K562 (cell line): ENCODE measurements at regions not wholly inside any gene's neighbourhood (a gene's known extent, or its start where the extent isn't known, plus 50 kb on each side); places are given as distances from the start of the nearest gene placed in this dataset.
A peak's percentile ranks its signal among the peaks of the same experiment; 100 is the strongest.
"Not testable (repeated sequence)": the region's sequence is repeated elsewhere in the genome, so short reads cannot be mapped to it uniquely, and the experiment has no call there.

Experiments
- ATAC-seq: fragments of 200-7000 bp; cut with Tn5 transposase; 3 replicates; pipeline ENCODE4 v1.9.1; 2020; ENCODE audit warnings: moderate library complexity
- BruUV-seq: library from RNA; stranded (reverse); fragments of 400-500 nt; replicated peaks from 2 replicates; lab custom pipeline; 2021; lab: Mats Ljungman, UMichigan
- CTCF ChIA-PET: fragments of 300-600 bp; formaldehyde crosslinking; extraction: SDS; loops from one replicate; lab custom pipeline; 2021; ENCODE audit warnings: low intra/inter-chr PET ratio; lab: Yijun Ruan, JAX
- POLR2A ChIA-PET: fragments of 300-600, 350-650 bp; sonication (Branson Sonifier 250); formaldehyde crosslinking; extraction: SDS; loops from one replicate; lab custom pipeline; 2021; ENCODE audit warnings: antibody characterized with exemption, inconsistent platforms; lab: Yijun Ruan, JAX
- DNase-seq, 4 experiments: peaks; one replicate each; pipeline versions ENCODE4 v3.0.0 to v3.0.0-alpha.2; 2011 to 2018; ENCODE audit warnings: low spot score in 3 of 4, mixed read lengths in 3 of 4; ENCODE audit errors: extremely low read depth in 1 of 4
- FAIRE-seq: peaks from 2 replicates; lab custom pipeline; 2011; peaks lifted over from hg19 to GRCh38; lab: Jason Lieb, UNC
- H2AFZ ChIP-seq: 2 replicates; pipeline ENCODE4 v1.6.0; 2011; ENCODE audit warnings: low read depth, low read length, control low read depth, inconsistent platforms
- H3K27ac ChIP-seq: fragments of 200-600 bp; 3 replicates; pipeline ENCODE4 v1.8.0; 2011; ENCODE audit warnings: low read depth, mild to moderate bottlenecking, control low read depth, inconsistent platforms, low read length, moderate library complexity, mixed read lengths; ENCODE audit errors: extremely low read depth
- H3K27me3 ChIP-seq, 2 experiments: fragments of 300-600 bp in 1 of 2; 2 replicates in 1 of 2; 3 replicates in 1 of 2; pipeline versions ENCODE4 v1.6.0 to v1.8.0; 2011; ENCODE audit warnings: inconsistent platforms in 2 of 2, low read length in 2 of 2, mild to moderate bottlenecking in 1 of 2, mixed read lengths in 1 of 2, moderate library complexity in 1 of 2; ENCODE audit not compliant: control insufficient read depth in 2 of 2, insufficient read depth in 2 of 2
- H3K36me3 ChIP-seq: fragments of 300-600 bp; 3 replicates; pipeline ENCODE4 v1.8.0; 2011; ENCODE audit warnings: mild to moderate bottlenecking, low read length, inconsistent platforms; ENCODE audit not compliant: control insufficient read depth, insufficient read depth
- H3K4me1 ChIP-seq, 2 experiments: fragments of 200-600 bp in 1 of 2; replicated peaks in 1 of 2; 2 replicates in 1 of 2; 3 replicates in 1 of 2; pipeline versions ENCODE4 v1.5.1 to v1.8.0; 2011; ENCODE audit warnings: inconsistent platforms in 2 of 2, low read length in 2 of 2, mild to moderate bottlenecking in 1 of 2, mixed read lengths in 1 of 2, moderate library complexity in 1 of 2; ENCODE audit not compliant: control insufficient read depth in 2 of 2, insufficient read depth in 2 of 2
- H3K4me2 ChIP-seq: 2 replicates; pipeline ENCODE4 v1.6.1; 2011; ENCODE audit warnings: low read length, control low read depth, inconsistent platforms, mixed read lengths; ENCODE audit not compliant: insufficient read depth
- H3K4me3 ChIP-seq: fragments of 200-600 bp; sonication (generic), shearing (Covaris generic); 2 replicates; pipeline ENCODE4 v1.5.1; 2016; ENCODE audit warnings: control low read depth, inconsistent platforms
- H3K79me2 ChIP-seq: fragments of 200-600 bp; 3 replicates; pipeline ENCODE4 v1.8.0; 2011; ENCODE audit warnings: low read length, inconsistent platforms; ENCODE audit not compliant: control insufficient read depth, insufficient read depth
- H3K9ac ChIP-seq, 2 experiments: 2 replicates each; pipeline versions ENCODE4 v1.6.0 to v1.6.1; 2011; ENCODE audit warnings: low read depth in 2 of 2, low read length in 2 of 2, control low read depth in 1 of 2, inconsistent platforms in 1 of 2, mild to moderate bottlenecking in 1 of 2, mixed read lengths in 1 of 2; ENCODE audit not compliant: insufficient read depth in 1 of 2
- H3K9me1 ChIP-seq: one replicate; pipeline ENCODE4 v1.6.0; 2011; ENCODE audit warnings: inconsistent platforms, mild to moderate bottlenecking, low read length, moderate library complexity; ENCODE audit not compliant: control insufficient read depth, insufficient read depth
- H3K9me3 ChIP-seq: replicated peaks from 2 replicates; pipeline ENCODE4 v1.5.1; 2011; ENCODE audit warnings: low read depth, low read length, inconsistent platforms; ENCODE audit not compliant: control insufficient read depth, insufficient read depth
- H4K20me1 ChIP-seq: replicated peaks from 2 replicates; pipeline ENCODE4 v1.6.1; 2011; ENCODE audit warnings: low read length, inconsistent platforms, mixed read lengths; ENCODE audit not compliant: control insufficient read depth, insufficient read depth
- WGBS: fragments of 100-300 bp; shearing (Covaris generic); methylation state at CpG from one replicate; pipeline ENCODE4 v1.1.6; 2016; ENCODE audit warnings: low coverage, mixed read lengths; ENCODE audit not compliant: insufficient coverage; ENCODE audit errors: missing lambda C conversion rate; 5-methylcytosine and 5-hydroxymethylcytosine counted together
- in situ Hi-C: fragments of 300-500 bp; cut with MboI; formaldehyde crosslinking; loops from 4 replicates; pipeline ENCODE4 v1.15.0; 2018; ENCODE audit warnings: inconsistent platforms, mixed read lengths
- intact Hi-C: fragments of 100-400 bp; cut with micrococcal nuclease; formaldehyde crosslinking; loops from 2 replicates; pipeline ENCODE4 v1.14.2; 2022

GRCh38 chr15:28614420-28614819 is 61.1 kb downstream of the GOLGA6L25 start:
- H3K4me2 ChIP-seq, H3K27me3 ChIP-seq, ATAC-seq, POLR2A ChIA-PET, H3K9ac ChIP-seq, H3K27ac ChIP-seq, BruUV-seq, DNase-seq, H3K4me1 ChIP-seq, H3K9me1 ChIP-seq, H3K9me3 ChIP-seq, H3K36me3 ChIP-seq, H3K4me3 ChIP-seq, intact Hi-C loops, FAIRE-seq, H4K20me1 ChIP-seq, CTCF ChIA-PET, H3K79me2 ChIP-seq, H2AFZ ChIP-seq: not testable (repeated sequence)
- in situ Hi-C loops: loop anchor here (10.0 kb wide), 1 partner anchor 320 kb away; no protein-coding TSS in a partner anchor
- WGBS: 93% methylated on average over 3 of the region's 3 CpGs

DNA sequence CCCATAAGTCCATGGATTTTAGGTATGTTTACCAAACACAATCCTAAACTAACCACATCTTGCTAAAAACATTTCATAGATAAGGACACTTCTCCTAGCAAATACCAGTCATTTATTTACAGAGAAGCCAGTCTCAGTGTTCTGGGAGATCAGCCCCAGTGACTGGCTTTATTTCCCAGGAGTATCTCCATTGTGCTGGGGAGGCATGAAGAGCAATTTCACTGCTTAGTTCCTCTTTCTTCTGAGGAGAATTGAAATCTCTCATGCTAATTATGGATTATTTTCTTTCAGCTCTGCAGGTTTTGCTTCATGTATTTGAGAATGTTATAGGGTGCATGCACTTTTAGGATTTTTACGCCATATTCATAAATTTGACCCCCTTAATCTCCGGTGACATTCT is 68.3 kb downstream of the GOLGA6L25 start:
- H3K27me3 ChIP-seq, H3K79me2 ChIP-seq, H3K27ac ChIP-seq, CTCF ChIA-PET, H3K4me2 ChIP-seq, H2AFZ ChIP-seq, H3K9me3 ChIP-seq, FAIRE-seq, in situ Hi-C loops, H3K36me3 ChIP-seq, H3K9ac ChIP-seq, BruUV-seq, H4K20me1 ChIP-seq, H3K4me3 ChIP-seq, intact Hi-C loops, H3K9me1 ChIP-seq, POLR2A ChIA-PET, DNase-seq, H3K4me1 ChIP-seq: not testable (repeated sequence)
- no CpG with 5 or more reads among the region's 2 CpGs for whole genome bisulfite sequencing
- ATAC-seq: peak; percentile 71

DNA sequence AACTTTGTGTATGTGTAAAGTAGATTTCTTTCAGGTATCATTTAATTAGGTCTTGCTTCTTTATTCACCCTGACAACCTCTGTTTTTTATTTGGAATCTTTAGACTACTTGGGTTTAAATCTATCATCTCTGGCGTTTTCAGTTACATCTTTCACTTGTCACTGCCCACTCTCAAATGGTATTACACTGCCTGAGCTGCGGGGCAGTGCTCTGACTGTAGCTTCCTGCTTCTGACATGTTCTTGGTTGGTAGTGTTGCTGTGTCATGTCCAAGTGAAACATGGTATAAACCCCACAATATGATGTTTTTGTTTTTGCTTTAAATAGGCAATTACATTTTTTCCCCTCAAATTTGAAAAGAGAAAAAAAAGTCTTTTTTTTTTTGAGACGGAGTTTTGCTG is 68.8 kb downstream of the GOLGA6L25 start:
- DNase-seq, H2AFZ ChIP-seq, H3K4me3 ChIP-seq, H3K9me1 ChIP-seq, POLR2A ChIA-PET, H3K9me3 ChIP-seq, H3K36me3 ChIP-seq, H3K27ac ChIP-seq, CTCF ChIA-PET, FAIRE-seq, H3K4me2 ChIP-seq, H3K79me2 ChIP-seq, H3K9ac ChIP-seq, H3K4me1 ChIP-seq, BruUV-seq, H3K27me3 ChIP-seq, in situ Hi-C loops, H4K20me1 ChIP-seq, intact Hi-C loops: not testable (repeated sequence)
- ATAC-seq: peak; percentile 49
- 42% methylated on average over 2 of the region's 3 CpGs for WGBS

DNA sequence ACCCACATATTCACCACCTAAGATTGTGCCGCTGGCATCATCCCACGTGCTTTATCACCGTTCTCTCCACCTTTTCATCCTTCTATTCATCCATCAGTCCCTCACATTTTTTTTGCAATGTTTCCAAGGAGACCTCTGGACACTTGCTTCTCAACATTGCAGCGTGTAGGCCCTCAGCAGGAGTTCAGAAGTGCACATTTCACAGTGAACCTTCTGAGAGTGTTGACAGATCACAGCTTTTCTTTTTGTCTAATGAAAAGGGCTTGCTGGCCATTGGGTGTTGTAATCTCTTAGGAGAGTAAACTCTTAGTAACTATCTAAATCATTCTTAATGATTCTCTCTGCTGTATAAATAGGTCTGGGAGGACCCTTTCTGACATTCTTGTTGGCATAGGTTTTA is 71.0 kb downstream of the GOLGA6L25 start:
- H3K9me1 ChIP-seq, DNase-seq, H3K4me3 ChIP-seq, ATAC-seq, H3K4me1 ChIP-seq, H3K9ac ChIP-seq, H4K20me1 ChIP-seq, H3K27ac ChIP-seq, H3K79me2 ChIP-seq, BruUV-seq, H3K27me3 ChIP-seq, H3K9me3 ChIP-seq, FAIRE-seq, CTCF ChIA-PET, H2AFZ ChIP-seq, H3K4me2 ChIP-seq, in situ Hi-C loops, POLR2A ChIA-PET, H3K36me3 ChIP-seq, intact Hi-C loops: not testable (repeated sequence)
- no CpG with 5 or more reads among the region's 4 CpGs for WGBS
